Nephron (organoid): ENCODE measurements at regions not wholly inside any gene's neighbourhood (a gene's known extent, or its start where the extent isn't known, plus 50 kb on each side); places are given as distances from the start of the nearest gene placed in this dataset.

Experiments used
- H3K27ac Mint-ChIP-seq, 3 experiments: 2 replicates each; pipeline ENCODE4 v1.8.0; 2020; ENCODE audit warnings: mixed read lengths in 3 of 3, mild to moderate bottlenecking in 2 of 3, moderate library complexity in 1 of 3
- H3K27me3 Mint-ChIP-seq: 2 replicates; pipeline ENCODE4 v1.8.0; 2021; ENCODE audit warnings: low read depth, mild to moderate bottlenecking, moderate library complexity, mixed read lengths
- H3K36me3 Mint-ChIP-seq: 2 replicates; pipeline ENCODE4 v1.8.0; 2020; ENCODE audit warnings: low read depth, mixed read lengths
- H3K4me1 Mint-ChIP-seq: 2 replicates; pipeline ENCODE4 v1.8.0; 2020; ENCODE audit warnings: mixed read lengths
- H3K4me3 Mint-ChIP-seq, 3 experiments: 2 replicates each; pipeline ENCODE4 v1.8.0; 2020; ENCODE audit warnings: mild to moderate bottlenecking in 3 of 3, mixed read lengths in 3 of 3, moderate library complexity in 2 of 3
- H3K9me3 Mint-ChIP-seq: 2 replicates; pipeline ENCODE4 v1.8.0; 2020; ENCODE audit warnings: mixed read lengths
- CTCF ChIP-seq, 3 experiments: fragments of 200-600 bp; sonication (generic); IDR thresholded peaks; one replicate each; pipeline ENCODE4 v1.5.0; 2021; ENCODE audit warnings: antibody characterized with exemption in 3 of 3; ENCODE audit not compliant: unreplicated experiment in 3 of 3

GRCh38 chr6:163646866-163647265 lies 232.3 kb downstream of the QKI start:
- peaks cover 2% of the 10 kb centered on the region for H3K9me3 Mint-ChIP-seq

GRCh38 chr6:163646133-163646532 lies 231.6 kb downstream of the QKI start:
- Mint-ChIP-seq H3K36me3 (no peaks in the 10 kb centered on the region), H3K9me3 (peaks cover 5% of the 10 kb centered on the region), H3K4me3 (no peak overlapping the region), H3K27me3 (peaks cover 19% of the 10 kb centered on the region), H3K4me1 (peaks cover 4% of the 10 kb centered on the region), H3K27ac (no peak overlapping the region)
- no peak for TF ChIP-seq CTCF (IDR thresholded peaks at IDR 0.05; ENCODE audit: unreplicated experiment in 3 of 3)

More at GRCh38 chr6:163646866-163647265, 232.3 kb downstream of the QKI start:
- no peak overlapping the region for H3K4me3 Mint-ChIP-seq
- peaks cover 19% of the 10 kb centered on the region for H3K27me3 Mint-ChIP-seq
- peaks cover 11% of the 10 kb centered on the region for H3K4me1 Mint-ChIP-seq
- no peaks in the 10 kb centered on the region for H3K36me3 Mint-ChIP-seq
- no peak for TF ChIP-seq CTCF (IDR thresholded peaks at IDR 0.05; ENCODE audit: unreplicated experiment in 3 of 3)
- H3K27ac Mint-ChIP-seq: no peak overlapping the region

- Mint-ChIP-seq H3K27ac (no peak overlapping the region), H3K4me1 (peaks cover 4% of the 10 kb centered on the region), H3K36me3 (no peaks in the 10 kb centered on the region), H3K9me3 (peaks cover 5% of the 10 kb centered on the region), H3K27me3 (peaks cover 19% of the 10 kb centered on the region), H3K4me3 (no peak overlapping the region)
- no peak for TF ChIP-seq CTCF (IDR thresholded peaks at IDR 0.05; ENCODE audit: unreplicated experiment in 3 of 3)
Observed at GRCh38 chr6:163645560-163645959, 231.0 kb downstream of the QKI start.

GRCh38 chr6:163643866-163644265 lies 229.3 kb downstream of the QKI start:
- H3K9me3 Mint-ChIP-seq: peaks cover 5% of the 10 kb centered on the region
- no peak for TF ChIP-seq CTCF (IDR thresholded peaks at IDR 0.05; ENCODE audit: unreplicated experiment in 3 of 3)

GRCh38 chr6:163641706-163642105 lies 227.2 kb downstream of the QKI start:
- no peak for TF ChIP-seq CTCF (IDR thresholded peaks at IDR 0.05; ENCODE audit: unreplicated experiment in 3 of 3)
- Mint-ChIP-seq H3K9me3 (peaks cover 5% of the 10 kb centered on the region), H3K4me1 (no peaks in the 10 kb centered on the region), H3K27ac (no peak overlapping the region), H3K36me3 (no peaks in the 10 kb centered on the region), H3K4me3 (no peak overlapping the region), H3K27me3 (peaks cover 4% of the 10 kb centered on the region)

More at GRCh38 chr6:163643866-163644265, 229.3 kb downstream of the QKI start:
- H3K27me3 Mint-ChIP-seq: peaks cover 10% of the 10 kb centered on the region
- no peak overlapping the region for H3K27ac Mint-ChIP-seq
- H3K36me3 Mint-ChIP-seq: no peaks in the 10 kb centered on the region
- H3K4me1 Mint-ChIP-seq: peaks cover 4% of the 10 kb centered on the region
- H3K4me3 Mint-ChIP-seq: no peak overlapping the region

GRCh38 chr6:163640641-163641040 lies 226.1 kb downstream of the QKI start:
- Mint-ChIP-seq H3K9me3 (peaks cover 5% of the 10 kb centered on the region), H3K27me3 (peaks cover 4% of the 10 kb centered on the region), H3K4me3 (no peak overlapping the region), H3K27ac (no peak overlapping the region), H3K4me1 (no peaks in the 10 kb centered on the region), H3K36me3 (no peaks in the 10 kb centered on the region)
- no peak for TF ChIP-seq CTCF (IDR thresholded peaks at IDR 0.05; ENCODE audit: unreplicated experiment in 3 of 3)
